GM12878 (cell line): ENCODE measurements at regions not wholly inside any gene's neighbourhood (a gene's known extent, or its start where the extent isn't known, plus 50 kb on each side); places are given as distances from the start of the nearest gene placed in this dataset.

Experiments
- ATAC-seq: fragments of 200-7000 bp; cut with Tn5 transposase; 3 replicates; pipeline ENCODE4 v1.9.1; 2020; ENCODE audit warnings: mild to moderate bottlenecking, moderate library complexity
- BruUV-seq: library from RNA; stranded (reverse); fragments of 400-500 nt; replicated peaks from 2 replicates; lab custom pipeline; 2021; lab: Mats Ljungman, UMichigan
- CTCF ChIA-PET: fragments of 300-600 bp; sonication (Branson Sonifier 250); formaldehyde crosslinking; extraction: SDS; loops from one replicate; lab custom pipeline; 2021; ENCODE audit warnings: inconsistent platforms; lab: Yijun Ruan, JAX
- POLR2A ChIA-PET: fragments of 350-600 bp; formaldehyde crosslinking; extraction: SDS; loops from one replicate; lab custom pipeline; 2021; ENCODE audit warnings: inconsistent platforms; lab: Charles Lee
- RAD21 ChIA-PET: fragments of 300-600 bp; sonication (Branson Sonifier 250); formaldehyde crosslinking; loops from one replicate; lab custom pipeline; 2023; ENCODE audit warnings: antibody characterized with exemption; ENCODE audit not compliant: unreplicated experiment; lab: Charles Lee
- SMC1A ChIA-PET: fragments of 300-600 bp; sonication (Branson Sonifier 250); formaldehyde crosslinking; loops from one replicate; lab custom pipeline; 2023; ENCODE audit not compliant: unreplicated experiment, uncharacterized antibody; lab: Charles Lee
- DNase-seq: peaks from one replicate; pipeline ENCODE4 v3.0.0-alpha.2; 2011; ENCODE audit warnings: low read depth, low spot score
- FAIRE-seq: peaks from 3 replicates; lab custom pipeline; 2011; peaks lifted over from hg19 to GRCh38; lab: Jason Lieb, UNC
- H2AFZ ChIP-seq: 2 replicates; pipeline ENCODE4 v1.6.0; 2011; ENCODE audit warnings: low read depth, low read length, control low read depth; ENCODE audit not compliant: control insufficient read depth
- H3K27ac ChIP-seq: 2 replicates; pipeline ENCODE4 v1.5.1; 2011; ENCODE audit warnings: control low read depth; ENCODE audit not compliant: control insufficient read depth, insufficient read depth
- H3K27me3 ChIP-seq, 2 experiments: replicated peaks in 1 of 2; 2 replicates each; pipeline versions ENCODE4 v1.6.0 to v1.6.1; 2011; ENCODE audit warnings: low read length in 1 of 2; ENCODE audit not compliant: control insufficient read depth in 2 of 2, insufficient read depth in 2 of 2
- H3K36me3 ChIP-seq, 2 experiments: 2 replicates each; pipeline ENCODE4 v1.5.1; 2011; ENCODE audit warnings: low read length in 1 of 2; ENCODE audit not compliant: control insufficient read depth in 2 of 2, insufficient read depth in 2 of 2
- H3K4me1 ChIP-seq: 2 replicates; pipeline ENCODE4 v1.6.1; 2011; ENCODE audit warnings: mild to moderate bottlenecking, low read length, moderate library complexity, mixed read lengths; ENCODE audit not compliant: control insufficient read depth, insufficient read depth
- H3K4me2 ChIP-seq: 2 replicates; pipeline ENCODE4 v1.6.0; 2011; ENCODE audit warnings: control low read depth; ENCODE audit not compliant: control insufficient read depth, insufficient read depth
- H3K4me3 ChIP-seq: fragments of 200-600 bp; sonication (generic); 2 replicates; pipeline ENCODE4 v1.5.1; 2016
- H3K79me2 ChIP-seq: 2 replicates; pipeline ENCODE4 v1.6.0; 2011; ENCODE audit warnings: low read length; ENCODE audit not compliant: control insufficient read depth, insufficient read depth
- H3K9ac ChIP-seq: 2 replicates; pipeline ENCODE4 v1.8.0; 2011; ENCODE audit warnings: low read length, control low read depth, mixed read lengths; ENCODE audit not compliant: control insufficient read depth, insufficient read depth
- H3K9me3 ChIP-seq: replicated peaks from 3 replicates; pipeline ENCODE4 v1.5.1; 2011; ENCODE audit warnings: mild to moderate bottlenecking, low read length; ENCODE audit not compliant: control insufficient read depth, insufficient read depth
- H4K20me1 ChIP-seq: 2 replicates; pipeline ENCODE4 v1.6.0; 2011; ENCODE audit not compliant: control insufficient read depth, insufficient read depth
- BHLHE40 ChIP-seq, 2 experiments: fragments of 450-650 bp in 1 of 2; IDR thresholded peaks; 2 replicates each; pipeline ENCODE4 v1.6.1; 2011 to 2017; ENCODE audit warnings: low read depth in 2 of 2, borderline replicate concordance in 1 of 2, improper control_type of control experiment in 1 of 2, low read length in 1 of 2, mild to moderate bottlenecking in 1 of 2
- CHD1 ChIP-seq: IDR thresholded peaks from 2 replicates; pipeline ENCODE4 v1.6.1; 2012; ENCODE audit warnings: low read depth, low read length, improper control_type of control experiment
- EZH2 ChIP-seq: IDR thresholded peaks from 2 replicates; pipeline ENCODE4 v1.6.1; 2012; ENCODE audit warnings: low read depth, mild to moderate bottlenecking, control low read depth, inconsistent platforms, low read length, borderline replicate concordance; ENCODE audit not compliant: control insufficient read depth
- IKZF1 ChIP-seq: fragments of 450-650 bp; conservative IDR thresholded peaks from 2 replicates; pipeline ENCODE4 v1.6.1; 2017; ENCODE audit warnings: antibody characterized with exemption, mild to moderate bottlenecking
- MYC ChIP-seq: IDR thresholded peaks from 2 replicates; pipeline ENCODE4 v1.6.1; 2011; ENCODE audit warnings: mild to moderate bottlenecking, low read length, moderate library complexity, inconsistent platforms; ENCODE audit not compliant: insufficient read depth, insufficient replicate concordance, insufficient read length, severe bottlenecking
- NFYA ChIP-seq: IDR thresholded peaks from 2 replicates; pipeline ENCODE4 v1.6.1; 2011; ENCODE audit warnings: low read depth, mild to moderate bottlenecking, low read length, improper control_type of control experiment, borderline replicate concordance
- PAX8 ChIP-seq: fragments of 450-650 bp; IDR thresholded peaks from 2 replicates; pipeline ENCODE4 v1.6.1; 2017; ENCODE audit warnings: mild to moderate bottlenecking, moderate library complexity
- RAD51 ChIP-seq: fragments of 450-650 bp; IDR thresholded peaks from 2 replicates; pipeline ENCODE4 v1.6.1; 2016; ENCODE audit warnings: moderate library complexity, mild to moderate bottlenecking, inconsistent platforms
- RELA ChIP-seq: fragments of 450-650 bp; IDR thresholded peaks from 2 replicates; pipeline ENCODE4 v1.8.0; 2014; ENCODE audit warnings: borderline replicate concordance; ENCODE audit not compliant: partially characterized antibody
- RFX5 ChIP-seq: IDR thresholded peaks from 2 replicates; pipeline ENCODE4 v1.6.1; 2011; ENCODE audit warnings: low read depth, low read length, improper control_type of control experiment
- WGBS: methylation state at CpG from one replicate; pipeline ENCODE4 v1.1.6; 2016; ENCODE audit warnings: low lambda C conversion rate; ENCODE audit not compliant: insufficient replicate concordance, insufficient coverage; ENCODE audit errors: missing lambda C conversion rate; 5-methylcytosine and 5-hydroxymethylcytosine counted together
- in situ Hi-C: fragments of 300-500 bp; cut with MboI; formaldehyde crosslinking; loops from 9 replicates; pipeline ENCODE4 v1.14.3; 2018; ENCODE audit warnings: mixed read lengths
- intact Hi-C: fragments of 100-400 bp; cut with micrococcal nuclease; formaldehyde crosslinking; loops from one replicate; pipeline ENCODE4 v1.14.2; 2022; ENCODE audit not compliant: unreplicated experiment
- TF ChIP-seq, protein P1 (sequence below): IDR thresholded peaks from 2 replicates; pipeline ENCODE4 v1.6.1; 2012; ENCODE audit warnings: low read depth, low read length, improper control_type of control experiment
- TF ChIP-seq, protein P2 (sequence below): IDR thresholded peaks from 2 replicates; pipeline ENCODE4 v1.6.1; 2011; ENCODE audit warnings: borderline replicate concordance, low read depth, mild to moderate bottlenecking, moderate library complexity, low read length; ENCODE audit not compliant: insufficient read depth, poor library complexity, severe bottlenecking
- TF ChIP-seq, protein P3 (sequence below): fragments of 450-650 bp; IDR thresholded peaks from 2 replicates; pipeline ENCODE4 v1.6.1; 2018; ENCODE audit warnings: mild to moderate bottlenecking, low read depth, moderate library complexity; ENCODE audit not compliant: partially characterized antibody
- TF ChIP-seq, protein P4 (sequence below): fragments of 450-650 bp; formaldehyde crosslinking; IDR thresholded peaks from 2 replicates; pipeline ENCODE4 v1.5.0; 2022; ENCODE audit warnings: mild to moderate bottlenecking, missing genetic modification characterization

DNA sequence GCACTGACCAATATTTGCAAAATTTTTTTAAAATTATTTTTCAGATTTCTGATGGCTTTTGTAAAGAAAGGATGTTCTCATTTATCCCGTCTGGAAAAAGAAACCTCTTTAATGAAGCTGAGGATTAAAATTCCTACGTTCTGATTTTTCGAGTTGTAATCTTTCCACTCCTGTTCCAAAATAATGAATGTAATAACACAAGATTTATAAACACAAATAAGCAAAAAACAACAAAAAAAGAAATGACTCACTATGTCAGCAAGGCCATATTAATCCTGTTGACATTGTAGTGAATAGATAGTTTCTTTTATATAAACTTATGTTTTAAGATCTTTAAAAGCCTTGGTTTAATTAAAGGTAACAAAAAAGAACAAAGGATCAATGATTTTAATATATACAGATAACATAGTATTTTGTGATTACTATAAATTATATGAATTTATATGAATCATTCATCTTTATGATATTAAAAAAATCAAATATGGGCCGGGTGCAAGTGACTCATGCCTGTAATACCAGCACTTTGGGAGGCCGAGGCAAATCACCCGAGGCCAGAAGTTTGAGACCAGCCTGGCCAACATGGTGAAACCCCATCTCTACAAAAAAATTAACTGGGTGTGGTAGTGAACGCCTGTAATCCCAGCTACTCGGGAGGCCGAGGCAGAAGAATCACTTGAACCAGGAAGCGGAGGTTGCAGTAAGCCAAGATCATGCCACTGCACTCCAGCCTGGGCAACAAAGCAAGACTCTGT is 336.6 kb upstream of the DAB2 start:
- no peaks in the 10 kb centered on the region for H4K20me1 ChIP-seq
- no peak for ATAC-seq
- no peak overlapping the region for H3K4me3 ChIP-seq
- in situ Hi-C loops, result no loop called here
- no peaks in the 10 kb centered on the region for H3K9me3 ChIP-seq
- ChIA-PET SMC1A (interaction anchor here (1.9 kb wide), 1 partner anchor 14 kb away, joined by 4 read pairs; no protein-coding TSS in a partner anchor), RAD21 (no interaction called here), CTCF (no interaction called here), POLR2A (interaction anchor here (0.6 kb wide), 1 partner anchor 46 kb away, joined by 7 read pairs; no protein-coding TSS in a partner anchor)
- H3K36me3 ChIP-seq, result no peaks in the 10 kb centered on the region
- DNase-seq, result no peak
- H3K27me3 ChIP-seq, result no peaks in the 10 kb centered on the region
- no TSS peak for BruUV-seq
- no peak overlapping the region for H3K27ac ChIP-seq
- FAIRE-seq, result no peak
- no peaks in the 10 kb centered on the region for H3K79me2 ChIP-seq
- no peak overlapping the region for H3K9ac ChIP-seq
- H3K4me1 ChIP-seq, result no peaks in the 10 kb centered on the region
- no peak overlapping the region for H2AFZ ChIP-seq
- WGBS, result 38% methylated on average over 10 of the region's 10 CpGs
- intact Hi-C loops, result no loop called here
- H3K4me2 ChIP-seq, result no peak overlapping the region
- TF ChIP-seq, protein P1, sequence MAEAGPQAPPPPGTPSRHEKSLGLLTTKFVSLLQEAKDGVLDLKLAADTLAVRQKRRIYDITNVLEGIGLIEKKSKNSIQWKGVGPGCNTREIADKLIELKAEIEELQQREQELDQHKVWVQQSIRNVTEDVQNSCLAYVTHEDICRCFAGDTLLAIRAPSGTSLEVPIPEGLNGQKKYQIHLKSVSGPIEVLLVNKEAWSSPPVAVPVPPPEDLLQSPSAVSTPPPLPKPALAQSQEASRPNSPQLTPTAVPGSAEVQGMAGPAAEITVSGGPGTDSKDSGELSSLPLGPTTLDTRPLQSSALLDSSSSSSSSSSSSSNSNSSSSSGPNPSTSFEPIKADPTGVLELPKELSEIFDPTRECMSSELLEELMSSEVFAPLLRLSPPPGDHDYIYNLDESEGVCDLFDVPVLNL, result no peak
- TF ChIP-seq EZH2 (no peak), CHD1 (no peak), BHLHE40 (IDR thresholded peaks at IDR 0.05; ENCODE audit: borderline replicate concordance in 1 of 2, low read depth in 2 of 2, low read length in 1 of 2) (no peak), MYC (no peak), PAX8 (no peak), IKZF1 (no peak), RELA (no peak), RFX5 (no peak), NFYA (no peak), RAD51 (no peak)
- TF ChIP-seq, protein P2, sequence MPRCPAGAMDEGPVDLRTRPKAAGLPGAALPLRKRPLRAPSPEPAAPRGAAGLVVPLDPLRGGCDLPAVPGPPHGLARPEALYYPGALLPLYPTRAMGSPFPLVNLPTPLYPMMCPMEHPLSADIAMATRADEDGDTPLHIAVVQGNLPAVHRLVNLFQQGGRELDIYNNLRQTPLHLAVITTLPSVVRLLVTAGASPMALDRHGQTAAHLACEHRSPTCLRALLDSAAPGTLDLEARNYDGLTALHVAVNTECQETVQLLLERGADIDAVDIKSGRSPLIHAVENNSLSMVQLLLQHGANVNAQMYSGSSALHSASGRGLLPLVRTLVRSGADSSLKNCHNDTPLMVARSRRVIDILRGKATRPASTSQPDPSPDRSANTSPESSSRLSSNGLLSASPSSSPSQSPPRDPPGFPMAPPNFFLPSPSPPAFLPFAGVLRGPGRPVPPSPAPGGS, result no peak
- TF ChIP-seq, protein P3, sequence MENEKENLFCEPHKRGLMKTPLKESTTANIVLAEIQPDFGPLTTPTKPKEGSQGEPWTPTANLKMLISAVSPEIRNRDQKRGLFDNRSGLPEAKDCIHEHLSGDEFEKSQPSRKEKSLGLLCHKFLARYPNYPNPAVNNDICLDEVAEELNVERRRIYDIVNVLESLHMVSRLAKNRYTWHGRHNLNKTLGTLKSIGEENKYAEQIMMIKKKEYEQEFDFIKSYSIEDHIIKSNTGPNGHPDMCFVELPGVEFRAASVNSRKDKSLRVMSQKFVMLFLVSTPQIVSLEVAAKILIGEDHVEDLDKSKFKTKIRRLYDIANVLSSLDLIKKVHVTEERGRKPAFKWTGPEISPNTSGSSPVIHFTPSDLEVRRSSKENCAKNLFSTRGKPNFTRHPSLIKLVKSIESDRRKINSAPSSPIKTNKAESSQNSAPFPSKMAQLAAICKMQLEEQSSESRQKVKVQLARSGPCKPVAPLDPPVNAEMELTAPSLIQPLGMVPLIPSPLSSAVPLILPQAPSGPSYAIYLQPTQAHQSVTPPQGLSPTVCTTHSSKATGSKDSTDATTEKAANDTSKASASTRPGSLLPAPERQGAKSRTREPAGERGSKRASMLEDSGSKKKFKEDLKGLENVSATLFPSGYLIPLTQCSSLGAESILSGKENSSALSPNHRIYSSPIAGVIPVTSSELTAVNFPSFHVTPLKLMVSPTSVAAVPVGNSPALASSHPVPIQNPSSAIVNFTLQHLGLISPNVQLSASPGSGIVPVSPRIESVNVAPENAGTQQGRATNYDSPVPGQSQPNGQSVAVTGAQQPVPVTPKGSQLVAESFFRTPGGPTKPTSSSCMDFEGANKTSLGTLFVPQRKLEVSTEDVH, result no peak
- TF ChIP-seq, protein P4, sequence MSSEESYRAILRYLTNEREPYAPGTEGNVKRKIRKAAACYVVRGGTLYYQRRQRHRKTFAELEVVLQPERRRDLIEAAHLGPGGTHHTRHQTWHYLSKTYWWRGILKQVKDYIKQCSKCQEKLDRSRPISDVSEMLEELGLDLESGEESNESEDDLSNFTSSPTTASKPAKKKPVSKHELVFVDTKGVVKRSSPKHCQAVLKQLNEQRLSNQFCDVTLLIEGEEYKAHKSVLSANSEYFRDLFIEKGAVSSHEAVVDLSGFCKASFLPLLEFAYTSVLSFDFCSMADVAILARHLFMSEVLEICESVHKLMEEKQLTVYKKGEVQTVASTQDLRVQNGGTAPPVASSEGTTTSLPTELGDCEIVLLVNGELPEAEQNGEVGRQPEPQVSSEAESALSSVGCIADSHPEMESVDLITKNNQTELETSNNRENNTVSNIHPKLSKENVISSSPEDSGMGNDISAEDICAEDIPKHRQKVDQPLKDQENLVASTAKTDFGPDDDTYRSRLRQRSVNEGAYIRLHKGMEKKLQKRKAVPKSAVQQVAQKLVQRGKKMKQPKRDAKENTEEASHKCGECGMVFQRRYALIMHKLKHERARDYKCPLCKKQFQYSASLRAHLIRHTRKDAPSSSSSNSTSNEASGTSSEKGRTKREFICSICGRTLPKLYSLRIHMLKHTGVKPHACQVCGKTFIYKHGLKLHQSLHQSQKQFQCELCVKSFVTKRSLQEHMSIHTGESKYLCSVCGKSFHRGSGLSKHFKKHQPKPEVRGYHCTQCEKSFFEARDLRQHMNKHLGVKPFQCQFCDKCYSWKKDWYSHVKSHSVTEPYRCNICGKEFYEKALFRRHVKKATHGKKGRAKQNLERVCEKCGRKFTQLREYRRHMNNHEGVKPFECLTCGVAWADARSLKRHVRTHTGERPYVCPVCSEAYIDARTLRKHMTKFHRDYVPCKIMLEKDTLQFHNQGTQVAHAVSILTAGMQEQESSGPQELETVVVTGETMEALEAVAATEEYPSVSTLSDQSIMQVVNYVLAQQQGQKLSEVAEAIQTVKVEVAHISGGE, result no peak
